ENCODE measurements at regions not wholly inside any gene's neighbourhood (a gene's known extent, or its start where the extent isn't known, plus 50 kb on each side); places are given as distances from the start of the nearest gene placed in this dataset.

- TF ChIP-seq POLR2A (IDR thresholded peaks at IDR 0.05) (no peak), POLR2AphosphoS5 (IDR thresholded peaks at IDR 0.05) (no peak)
These were observed 198.4 kb downstream of the PHETA1 start for GRCh38 chr12:111170543-111170942.
